ENCODE measurements at regions not wholly inside any gene's neighbourhood (a gene's known extent, or its start where the extent isn't known, plus 50 kb on each side); places are given as distances from the start of the nearest gene placed in this dataset.

DNA sequence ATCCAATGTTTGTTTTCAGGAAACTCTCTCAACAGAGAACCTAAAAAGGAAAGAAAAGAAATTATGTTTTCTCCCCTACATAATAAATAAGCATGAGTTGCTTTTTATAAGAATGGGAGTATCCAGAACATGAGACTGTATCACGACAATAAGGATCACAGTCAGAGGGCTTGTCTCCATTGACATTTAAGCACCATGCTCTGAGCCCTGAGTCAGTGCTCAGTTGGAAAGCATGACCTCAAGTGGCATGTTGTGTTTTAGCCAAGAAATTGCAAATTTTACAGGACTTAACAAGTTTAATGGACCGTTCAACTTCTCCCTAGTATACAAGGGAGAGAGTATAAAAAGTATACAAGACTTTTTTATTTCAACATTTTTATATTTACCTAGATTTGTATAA, 431.6 kb downstream of the GJA1 start:
- Mint-ChIP-seq H3K36me3 (ENCODE audit: low read depth, unreplicated experiment) (no peaks in the 10 kb centered on the region), H3K9me3 (ENCODE audit: unreplicated experiment) (no peaks in the 10 kb centered on the region), H3K27ac (ENCODE audit: unreplicated experiment) (no peak overlapping the region), H3K4me3 (ENCODE audit: unreplicated experiment) (no peak overlapping the region), H3K4me1 (ENCODE audit: unreplicated experiment) (no peaks in the 10 kb centered on the region), H3K27me3 (ENCODE audit: unreplicated experiment) (peaks cover 5% of the 10 kb centered on the region)
- no peak for DNase-seq (ENCODE audit: low spot score)
- TF ChIP-seq, protein P1, sequence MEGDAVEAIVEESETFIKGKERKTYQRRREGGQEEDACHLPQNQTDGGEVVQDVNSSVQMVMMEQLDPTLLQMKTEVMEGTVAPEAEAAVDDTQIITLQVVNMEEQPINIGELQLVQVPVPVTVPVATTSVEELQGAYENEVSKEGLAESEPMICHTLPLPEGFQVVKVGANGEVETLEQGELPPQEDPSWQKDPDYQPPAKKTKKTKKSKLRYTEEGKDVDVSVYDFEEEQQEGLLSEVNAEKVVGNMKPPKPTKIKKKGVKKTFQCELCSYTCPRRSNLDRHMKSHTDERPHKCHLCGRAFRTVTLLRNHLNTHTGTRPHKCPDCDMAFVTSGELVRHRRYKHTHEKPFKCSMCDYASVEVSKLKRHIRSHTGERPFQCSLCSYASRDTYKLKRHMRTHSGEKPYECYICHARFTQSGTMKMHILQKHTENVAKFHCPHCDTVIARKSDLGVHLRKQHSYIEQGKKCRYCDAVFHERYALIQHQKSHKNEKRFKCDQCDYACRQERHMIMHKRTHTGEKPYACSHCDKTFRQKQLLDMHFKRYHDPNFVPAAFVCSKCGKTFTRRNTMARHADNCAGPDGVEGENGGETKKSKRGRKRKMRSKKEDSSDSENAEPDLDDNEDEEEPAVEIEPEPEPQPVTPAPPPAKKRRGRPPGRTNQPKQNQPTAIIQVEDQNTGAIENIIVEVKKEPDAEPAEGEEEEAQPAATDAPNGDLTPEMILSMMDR (IDR thresholded peaks at IDR 0.05; ENCODE audit: unreplicated experiment) = no peak

DNA sequence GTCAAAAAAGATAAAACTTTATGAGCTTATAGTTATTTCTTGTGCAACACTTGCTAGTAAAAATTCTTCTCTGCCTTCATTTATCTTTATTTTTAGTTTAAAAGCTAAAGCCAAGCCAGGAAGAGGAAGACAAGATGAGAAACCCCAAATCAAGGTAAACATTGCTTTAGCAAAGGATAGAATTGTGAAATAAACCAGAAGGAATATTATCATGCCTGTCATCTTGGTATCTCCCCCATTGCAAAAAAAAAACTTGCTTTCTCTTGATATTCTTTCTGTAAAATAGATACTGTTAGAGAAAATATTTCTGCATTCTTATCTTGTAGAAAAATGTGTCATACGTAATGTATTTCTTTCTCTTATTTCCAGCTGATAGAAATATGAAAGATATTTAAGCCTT, 432.8 kb downstream of the GJA1 start:
- no peaks in the 10 kb centered on the region for H3K36me3 Mint-ChIP-seq (ENCODE audit: low read depth, unreplicated experiment)
- no peak for DNase-seq (ENCODE audit: low spot score)
- no peak overlapping the region for H3K27ac Mint-ChIP-seq (ENCODE audit: unreplicated experiment)
- no peaks in the 10 kb centered on the region for H3K9me3 Mint-ChIP-seq (ENCODE audit: unreplicated experiment)
- H3K4me1 Mint-ChIP-seq (ENCODE audit: unreplicated experiment) = no peaks in the 10 kb centered on the region
- H3K4me3 Mint-ChIP-seq (ENCODE audit: unreplicated experiment) = no peak overlapping the region
- H3K27me3 Mint-ChIP-seq (ENCODE audit: unreplicated experiment) = peaks cover 5% of the 10 kb centered on the region
- TF ChIP-seq, protein P1 (IDR thresholded peaks at IDR 0.05; ENCODE audit: unreplicated experiment) = no peak

DNA sequence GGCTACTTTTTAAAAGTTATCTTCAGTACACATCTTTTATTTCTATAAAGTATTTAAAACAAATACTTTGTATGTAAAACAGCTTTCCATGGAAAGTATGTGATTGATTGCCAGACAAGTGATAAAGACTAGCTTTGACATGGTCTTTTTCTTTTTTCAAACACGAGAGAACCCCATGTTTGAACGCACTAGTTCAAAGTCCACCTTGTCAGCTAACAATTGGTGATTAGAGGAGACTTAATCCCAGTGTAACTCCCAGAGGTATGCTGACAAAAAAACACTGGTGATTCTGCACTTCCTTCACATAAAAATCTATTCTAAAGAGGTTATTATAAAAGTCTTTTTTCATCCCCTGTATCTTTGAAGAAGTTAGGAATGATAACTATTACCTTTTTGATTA, 438.1 kb downstream of the GJA1 start:
- Mint-ChIP-seq H3K27ac (ENCODE audit: unreplicated experiment) (no peak overlapping the region), H3K4me3 (ENCODE audit: unreplicated experiment) (no peak overlapping the region), H3K27me3 (ENCODE audit: unreplicated experiment) (no peaks in the 10 kb centered on the region), H3K4me1 (ENCODE audit: unreplicated experiment) (no peaks in the 10 kb centered on the region), H3K9me3 (ENCODE audit: unreplicated experiment) (no peaks in the 10 kb centered on the region), H3K36me3 (ENCODE audit: low read depth, unreplicated experiment) (no peaks in the 10 kb centered on the region)
- TF ChIP-seq, protein P1 (IDR thresholded peaks at IDR 0.05; ENCODE audit: unreplicated experiment) = no peak
- no peak for DNase-seq (ENCODE audit: low spot score)

DNA sequence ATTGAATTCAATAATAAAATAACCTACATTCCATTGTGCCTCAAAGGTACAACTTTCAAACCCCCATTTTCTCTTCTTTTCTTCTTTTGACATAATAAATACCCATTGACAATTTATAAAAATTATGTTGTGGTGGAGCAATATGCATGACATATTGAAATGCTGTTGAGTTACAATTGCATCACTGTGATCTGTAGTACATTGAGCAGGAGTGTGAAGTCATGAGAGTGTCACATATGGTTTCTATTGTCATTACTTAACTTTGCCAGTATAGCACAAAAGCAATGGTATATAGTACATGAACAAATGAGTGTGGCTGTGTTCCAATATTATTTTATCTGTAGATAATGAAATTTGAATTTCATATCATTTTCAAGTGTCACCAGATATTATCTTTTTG, 441.3 kb downstream of the GJA1 start:
- H3K36me3 Mint-ChIP-seq (ENCODE audit: low read depth, unreplicated experiment) = no peaks in the 10 kb centered on the region
- no peak for DNase-seq (ENCODE audit: low spot score)
- TF ChIP-seq, protein P1 (IDR thresholded peaks at IDR 0.05; ENCODE audit: unreplicated experiment) = no peak
- no peaks in the 10 kb centered on the region for H3K9me3 Mint-ChIP-seq (ENCODE audit: unreplicated experiment)
- H3K4me3 Mint-ChIP-seq (ENCODE audit: unreplicated experiment) = no peak overlapping the region
- H3K27me3 Mint-ChIP-seq (ENCODE audit: unreplicated experiment) = no peaks in the 10 kb centered on the region
- peaks cover 2% of the 10 kb centered on the region for H3K4me1 Mint-ChIP-seq (ENCODE audit: unreplicated experiment)
- H3K27ac Mint-ChIP-seq (ENCODE audit: unreplicated experiment) = no peak overlapping the region

DNA sequence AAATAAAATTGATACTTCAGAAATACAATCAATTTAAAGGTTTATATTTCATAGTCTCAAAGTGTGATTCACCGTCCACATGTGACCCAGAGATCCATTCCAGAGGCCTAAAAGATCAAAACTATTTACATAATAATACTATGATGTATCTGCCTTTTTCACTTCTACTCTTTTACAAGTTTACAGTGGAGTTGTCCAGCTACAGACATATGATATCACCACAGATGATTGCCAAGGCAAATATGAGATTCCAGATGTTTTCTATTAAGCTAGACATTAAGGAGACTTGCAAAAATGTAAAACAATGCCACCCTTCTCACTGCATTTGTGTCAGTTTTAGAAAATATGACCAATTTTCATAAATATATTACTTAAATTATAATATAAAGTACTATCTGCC, 443.7 kb downstream of the GJA1 start:
- H3K27me3 Mint-ChIP-seq (ENCODE audit: unreplicated experiment) = no peaks in the 10 kb centered on the region
- H3K4me3 Mint-ChIP-seq (ENCODE audit: unreplicated experiment) = no peak overlapping the region
- H3K9me3 Mint-ChIP-seq (ENCODE audit: unreplicated experiment) = no peaks in the 10 kb centered on the region
- no peaks in the 10 kb centered on the region for H3K36me3 Mint-ChIP-seq (ENCODE audit: low read depth, unreplicated experiment)
- H3K27ac Mint-ChIP-seq (ENCODE audit: unreplicated experiment) = no peak overlapping the region
- TF ChIP-seq, protein P1 (IDR thresholded peaks at IDR 0.05; ENCODE audit: unreplicated experiment) = no peak
- DNase-seq (ENCODE audit: low spot score) = no peak
- peaks cover 2% of the 10 kb centered on the region for H3K4me1 Mint-ChIP-seq (ENCODE audit: unreplicated experiment)
